GM12878 (cell line): ENCODE measurements at regions not wholly inside any gene's neighbourhood (a gene's known extent, or its start where the extent isn't known, plus 50 kb on each side); places are given as distances from the start of the nearest gene placed in this dataset.

Source experiments
- ATAC-seq: fragments of 200-7000 bp; cut with Tn5 transposase; 3 replicates; pipeline ENCODE4 v1.9.1; 2020; ENCODE audit warnings: mild to moderate bottlenecking, moderate library complexity
- BruUV-seq: library from RNA; stranded (reverse); fragments of 400-500 nt; replicated peaks from 2 replicates; lab custom pipeline; 2021; lab: Mats Ljungman, UMichigan
- CTCF ChIA-PET: fragments of 300-600 bp; sonication (Branson Sonifier 250); formaldehyde crosslinking; extraction: SDS; loops from one replicate; lab custom pipeline; 2021; ENCODE audit warnings: inconsistent platforms; lab: Yijun Ruan, JAX
- POLR2A ChIA-PET: fragments of 350-600 bp; formaldehyde crosslinking; extraction: SDS; loops from one replicate; lab custom pipeline; 2021; ENCODE audit warnings: inconsistent platforms; lab: Charles Lee
- RAD21 ChIA-PET: fragments of 300-600 bp; sonication (Branson Sonifier 250); formaldehyde crosslinking; loops from one replicate; lab custom pipeline; 2023; ENCODE audit warnings: antibody characterized with exemption; ENCODE audit not compliant: unreplicated experiment; lab: Charles Lee
- SMC1A ChIA-PET: fragments of 300-600 bp; sonication (Branson Sonifier 250); formaldehyde crosslinking; loops from one replicate; lab custom pipeline; 2023; ENCODE audit not compliant: unreplicated experiment, uncharacterized antibody; lab: Charles Lee
- DNase-seq: peaks from one replicate; pipeline ENCODE4 v3.0.0-alpha.2; 2011; ENCODE audit warnings: low read depth, low spot score
- FAIRE-seq: peaks from 3 replicates; lab custom pipeline; 2011; peaks lifted over from hg19 to GRCh38; lab: Jason Lieb, UNC
- H2AFZ ChIP-seq: 2 replicates; pipeline ENCODE4 v1.6.0; 2011; ENCODE audit warnings: low read depth, low read length, control low read depth; ENCODE audit not compliant: control insufficient read depth
- H3K27ac ChIP-seq: 2 replicates; pipeline ENCODE4 v1.5.1; 2011; ENCODE audit warnings: control low read depth; ENCODE audit not compliant: control insufficient read depth, insufficient read depth
- H3K27me3 ChIP-seq, 2 experiments: replicated peaks in 1 of 2; 2 replicates each; pipeline versions ENCODE4 v1.6.0 to v1.6.1; 2011; ENCODE audit warnings: low read length in 1 of 2; ENCODE audit not compliant: control insufficient read depth in 2 of 2, insufficient read depth in 2 of 2
- H3K36me3 ChIP-seq, 2 experiments: 2 replicates each; pipeline ENCODE4 v1.5.1; 2011; ENCODE audit warnings: low read length in 1 of 2; ENCODE audit not compliant: control insufficient read depth in 2 of 2, insufficient read depth in 2 of 2
- H3K4me1 ChIP-seq: 2 replicates; pipeline ENCODE4 v1.6.1; 2011; ENCODE audit warnings: mild to moderate bottlenecking, low read length, moderate library complexity, mixed read lengths; ENCODE audit not compliant: control insufficient read depth, insufficient read depth
- H3K4me2 ChIP-seq: 2 replicates; pipeline ENCODE4 v1.6.0; 2011; ENCODE audit warnings: control low read depth; ENCODE audit not compliant: control insufficient read depth, insufficient read depth
- H3K4me3 ChIP-seq: fragments of 200-600 bp; sonication (generic); 2 replicates; pipeline ENCODE4 v1.5.1; 2016
- H3K79me2 ChIP-seq: 2 replicates; pipeline ENCODE4 v1.6.0; 2011; ENCODE audit warnings: low read length; ENCODE audit not compliant: control insufficient read depth, insufficient read depth
- H3K9ac ChIP-seq: 2 replicates; pipeline ENCODE4 v1.8.0; 2011; ENCODE audit warnings: low read length, control low read depth, mixed read lengths; ENCODE audit not compliant: control insufficient read depth, insufficient read depth
- H3K9me3 ChIP-seq: replicated peaks from 3 replicates; pipeline ENCODE4 v1.5.1; 2011; ENCODE audit warnings: mild to moderate bottlenecking, low read length; ENCODE audit not compliant: control insufficient read depth, insufficient read depth
- H4K20me1 ChIP-seq: 2 replicates; pipeline ENCODE4 v1.6.0; 2011; ENCODE audit not compliant: control insufficient read depth, insufficient read depth
- FOXM1 ChIP-seq: IDR thresholded peaks from 2 replicates; pipeline ENCODE4 v1.6.1; 2012; ENCODE audit warnings: low read depth, mild to moderate bottlenecking, inconsistent platforms, low read length, moderate library complexity
- GABPA ChIP-seq: IDR thresholded peaks from 2 replicates; pipeline ENCODE4 v1.6.1; 2014; ENCODE audit warnings: antibody characterized with exemption, low read depth, mild to moderate bottlenecking, inconsistent platforms
- PBX3 ChIP-seq: IDR thresholded peaks from 2 replicates; pipeline ENCODE4 v1.6.1; 2011; ENCODE audit warnings: mild to moderate bottlenecking, low read depth, low read length, moderate library complexity; ENCODE audit not compliant: insufficient replicate concordance
- RAD51 ChIP-seq: fragments of 450-650 bp; IDR thresholded peaks from 2 replicates; pipeline ENCODE4 v1.6.1; 2016; ENCODE audit warnings: moderate library complexity, mild to moderate bottlenecking, inconsistent platforms
- RELB ChIP-seq: fragments of 450-650 bp; IDR thresholded peaks from 2 replicates; pipeline ENCODE4 v1.6.1; 2017; ENCODE audit warnings: low read depth, mild to moderate bottlenecking, moderate library complexity
- STAT3 ChIP-seq: IDR thresholded peaks from 2 replicates; pipeline ENCODE4 v1.6.1; 2011; ENCODE audit warnings: low read depth, low read length, improper control_type of control experiment
- WRNIP1 ChIP-seq: IDR thresholded peaks from 2 replicates; pipeline ENCODE4 v1.6.1; 2011; ENCODE audit warnings: low read depth, low read length, improper control_type of control experiment, borderline replicate concordance
- ZNF207 ChIP-seq: fragments of 450-650 bp; IDR thresholded peaks from 2 replicates; pipeline ENCODE4 v1.6.1; 2014; ENCODE audit warnings: antibody characterized with exemption, mild to moderate bottlenecking, borderline replicate concordance
- WGBS: methylation state at CpG from one replicate; pipeline ENCODE4 v1.1.6; 2016; ENCODE audit warnings: low lambda C conversion rate; ENCODE audit not compliant: insufficient replicate concordance, insufficient coverage; ENCODE audit errors: missing lambda C conversion rate; 5-methylcytosine and 5-hydroxymethylcytosine counted together
- in situ Hi-C: fragments of 300-500 bp; cut with MboI; formaldehyde crosslinking; loops from 9 replicates; pipeline ENCODE4 v1.14.3; 2018; ENCODE audit warnings: mixed read lengths
- intact Hi-C: fragments of 100-400 bp; cut with micrococcal nuclease; formaldehyde crosslinking; loops from one replicate; pipeline ENCODE4 v1.14.2; 2022; ENCODE audit not compliant: unreplicated experiment
- TF ChIP-seq, protein P1 (sequence below): fragments of 450-650 bp; IDR thresholded peaks from 2 replicates; pipeline ENCODE4 v1.6.1; 2017; ENCODE audit warnings: mild to moderate bottlenecking, moderate library complexity

GRCh38 chr12:78746001-78746400 lies 118.6 kb upstream of the SYT1 start:
- Histone ChIP-seq H3K36me3 (no peaks in the 10 kb centered on the region), H3K9ac (no peak overlapping the region), H2AFZ (no peak overlapping the region), H3K4me1 (no peaks in the 10 kb centered on the region), H4K20me1 (no peaks in the 10 kb centered on the region)
- no TSS peak for BruUV-seq
- peak; percentile 44 for FAIRE-seq
- WGBS, result 47% methylated on average over 2 of the region's 2 CpGs
- no peak for DNase-seq
- in situ Hi-C loops, result no loop called here
- POLR2A ChIA-PET, result no interaction called here
- TF ChIP-seq STAT3, result no peak
- no peak for TF ChIP-seq ZNF207
- no peak for TF ChIP-seq FOXM1
- TF ChIP-seq PBX3, result no peak
- TF ChIP-seq GABPA, result no peak
- TF ChIP-seq RELB, result no peak
- TF ChIP-seq, protein P1, sequence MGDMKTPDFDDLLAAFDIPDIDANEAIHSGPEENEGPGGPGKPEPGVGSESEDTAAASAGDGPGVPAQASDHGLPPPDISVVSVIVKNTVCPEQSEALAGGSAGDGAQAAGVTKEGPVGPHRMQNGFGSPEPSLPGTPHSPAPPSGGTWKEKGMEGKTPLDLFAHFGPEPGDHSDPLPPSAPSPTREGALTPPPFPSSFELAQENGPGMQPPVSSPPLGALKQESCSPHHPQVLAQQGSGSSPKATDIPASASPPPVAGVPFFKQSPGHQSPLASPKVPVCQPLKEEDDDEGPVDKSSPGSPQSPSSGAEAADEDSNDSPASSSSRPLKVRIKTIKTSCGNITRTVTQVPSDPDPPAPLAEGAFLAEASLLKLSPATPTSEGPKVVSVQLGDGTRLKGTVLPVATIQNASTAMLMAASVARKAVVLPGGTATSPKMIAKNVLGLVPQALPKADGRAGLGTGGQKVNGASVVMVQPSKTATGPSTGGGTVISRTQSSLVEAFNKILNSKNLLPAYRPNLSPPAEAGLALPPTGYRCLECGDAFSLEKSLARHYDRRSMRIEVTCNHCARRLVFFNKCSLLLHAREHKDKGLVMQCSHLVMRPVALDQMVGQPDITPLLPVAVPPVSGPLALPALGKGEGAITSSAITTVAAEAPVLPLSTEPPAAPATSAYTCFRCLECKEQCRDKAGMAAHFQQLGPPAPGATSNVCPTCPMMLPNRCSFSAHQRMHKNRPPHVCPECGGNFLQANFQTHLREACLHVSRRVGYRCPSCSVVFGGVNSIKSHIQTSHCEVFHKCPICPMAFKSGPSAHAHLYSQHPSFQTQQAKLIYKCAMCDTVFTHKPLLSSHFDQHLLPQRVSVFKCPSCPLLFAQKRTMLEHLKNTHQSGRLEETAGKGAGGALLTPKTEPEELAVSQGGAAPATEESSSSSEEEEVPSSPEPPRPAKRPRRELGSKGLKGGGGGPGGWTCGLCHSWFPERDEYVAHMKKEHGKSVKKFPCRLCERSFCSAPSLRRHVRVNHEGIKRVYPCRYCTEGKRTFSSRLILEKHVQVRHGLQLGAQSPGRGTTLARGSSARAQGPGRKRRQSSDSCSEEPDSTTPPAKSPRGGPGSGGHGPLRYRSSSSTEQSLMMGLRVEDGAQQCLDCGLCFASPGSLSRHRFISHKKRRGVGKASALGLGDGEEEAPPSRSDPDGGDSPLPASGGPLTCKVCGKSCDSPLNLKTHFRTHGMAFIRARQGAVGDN, result no peak
- TF ChIP-seq RAD51, result no peak
- no peak for TF ChIP-seq WRNIP1
- TF ChIP-seq, all 136 proteins: peak for 0
- H3K27ac ChIP-seq, result no peak overlapping the region
- no peak for ATAC-seq
- ChIA-PET RAD21 (no interaction called here), SMC1A (interaction anchor here (1.3 kb wide), 1 partner anchor 9 kb away, joined by 3 read pairs; no protein-coding TSS in a partner anchor), CTCF (interaction anchor here (1.3 kb wide), 1 partner anchor 18 kb away, joined by 3 read pairs; no protein-coding TSS in a partner anchor)
- no peaks in the 10 kb centered on the region for H3K9me3 ChIP-seq
- intact Hi-C loops, result no loop called here
- H3K27me3 ChIP-seq, result no peaks in the 10 kb centered on the region; a peak in 1 of 4 replicates
- H3K4me3 ChIP-seq, result no peak overlapping the region
- H3K4me2 ChIP-seq, result no peak overlapping the region
- no peaks in the 10 kb centered on the region for H3K79me2 ChIP-seq
